Lower leg skin (tissue), 3 donors: ENCODE measurements at regions not wholly inside any gene's neighbourhood (a gene's known extent, or its start where the extent isn't known, plus 50 kb on each side); places are given as distances from the start of the nearest gene placed in this dataset.

Experiments used
- CTCF ChIP-seq, 3 donors: fragments of 450-650 bp; IDR thresholded peaks; one replicate each; pipeline ENCODE4 v1.5.1; 2016; ENCODE audit warnings: antibody characterized with exemption in 3 of 3, mild to moderate bottlenecking in 3 of 3, moderate library complexity in 2 of 3
- POLR2A ChIP-seq, 2 donors: fragments of 450-650 bp; IDR thresholded peaks; one replicate each; pipeline ENCODE4 v1.6.1; 2016 to 2017; ENCODE audit warnings: antibody characterized with exemption in 2 of 2, mild to moderate bottlenecking in 1 of 2, moderate library complexity in 1 of 2

- TF ChIP-seq CTCF (IDR thresholded peaks at IDR 0.05): no peak
- TF ChIP-seq POLR2A (IDR thresholded peaks at IDR 0.05): no peak
These were observed 363.3 kb downstream of the METTL15 start for GRCh38 chr11:28471537-28471936.
